Mesenchymal stem cell (in vitro differentiated cells and primary cell): ENCODE measurements at regions not wholly inside any gene's neighbourhood (a gene's known extent, or its start where the extent isn't known, plus 50 kb on each side); places are given as distances from the start of the nearest gene placed in this dataset.

Experiments used
- DNase-seq: peaks from one replicate; pipeline ENCODE4 v3.0.0-alpha.2; 2013
- H2AFZ ChIP-seq: one replicate; pipeline ENCODE4 v1.6.1; 2013; ENCODE audit warnings: low read depth, mild to moderate bottlenecking, control low read depth, inconsistent platforms, low read length, moderate library complexity
- H2AK5ac ChIP-seq: 2 replicates; pipeline ENCODE4 v1.6.1; 2013; ENCODE audit warnings: low read length, moderate library complexity, mild to moderate bottlenecking, inconsistent platforms; ENCODE audit not compliant: severe bottlenecking
- H2BK120ac ChIP-seq: one replicate; pipeline ENCODE4 v1.6.1; 2013; ENCODE audit warnings: low read depth, mild to moderate bottlenecking, inconsistent platforms, low read length, moderate library complexity
- H2BK12ac ChIP-seq, 2 experiments: one replicate each; pipeline ENCODE4 v1.6.1; 2013; ENCODE audit warnings: inconsistent platforms in 2 of 2, low read length in 2 of 2, mild to moderate bottlenecking in 2 of 2, moderate library complexity in 2 of 2, control low read depth in 1 of 2
- H2BK15ac ChIP-seq: one replicate; pipeline ENCODE4 v1.6.1; 2013; ENCODE audit warnings: mild to moderate bottlenecking, low read depth, inconsistent platforms; ENCODE audit not compliant: poor library complexity, severe bottlenecking
- H2BK5ac ChIP-seq: 2 replicates; pipeline ENCODE4 v1.6.1; 2013; ENCODE audit warnings: low read depth, mild to moderate bottlenecking, low read length, control low read depth, inconsistent platforms; ENCODE audit not compliant: poor library complexity, severe bottlenecking
- H3K14ac ChIP-seq, 2 experiments: one replicate each; pipeline ENCODE4 v1.6.1; 2013; ENCODE audit warnings: inconsistent platforms in 2 of 2, low read length in 2 of 2, control low read depth in 1 of 2, mild to moderate bottlenecking in 1 of 2, moderate library complexity in 1 of 2
- H3K18ac ChIP-seq, 2 experiments: one replicate each; pipeline ENCODE4 v1.6.1; 2013; ENCODE audit warnings: inconsistent platforms in 2 of 2, low read length in 2 of 2, control low read depth in 1 of 2, low read depth in 1 of 2, mild to moderate bottlenecking in 1 of 2
- H3K23ac ChIP-seq, 2 experiments: one replicate each; pipeline ENCODE4 v1.6.1; 2013; ENCODE audit warnings: inconsistent platforms in 2 of 2, low read length in 2 of 2, mild to moderate bottlenecking in 2 of 2, moderate library complexity in 2 of 2, control low read depth in 1 of 2
- H3K27ac ChIP-seq: 2 replicates; pipeline ENCODE4 v1.5.1; 2013; ENCODE audit warnings: mild to moderate bottlenecking, moderate library complexity, low read length, control low read depth, inconsistent platforms; ENCODE audit not compliant: poor library complexity, severe bottlenecking
- H3K27me3 ChIP-seq, 2 experiments: 2 replicates each; pipeline versions ENCODE4 v1.6.1 to v1.7.0; 2013; ENCODE audit warnings: low read length in 2 of 2, mild to moderate bottlenecking in 2 of 2, moderate library complexity in 2 of 2, control low read depth in 1 of 2, inconsistent platforms in 1 of 2; ENCODE audit not compliant: control insufficient read depth in 1 of 2, insufficient read depth in 1 of 2
- H3K36me3 ChIP-seq, 2 experiments: 2 replicates each; pipeline versions ENCODE4 v1.6.1 to v1.7.0; 2013; ENCODE audit warnings: low read length in 2 of 2, control low read depth in 1 of 2, inconsistent platforms in 1 of 2, low read depth in 1 of 2, mild to moderate bottlenecking in 1 of 2; ENCODE audit not compliant: insufficient read depth in 2 of 2, control insufficient read depth in 1 of 2
- H3K4ac ChIP-seq, 2 experiments: one replicate each; pipeline ENCODE4 v1.6.1; 2013; ENCODE audit warnings: inconsistent platforms in 2 of 2, low read length in 2 of 2, mild to moderate bottlenecking in 2 of 2, moderate library complexity in 2 of 2, control low read depth in 1 of 2, low read depth in 1 of 2
- H3K4me1 ChIP-seq: 2 replicates; pipeline ENCODE4 v1.6.1; 2013; ENCODE audit warnings: low read depth, low read length, control low read depth; ENCODE audit not compliant: control insufficient read depth, insufficient read depth
- H3K4me2 ChIP-seq: 2 replicates; pipeline ENCODE4 v1.6.1; 2013; ENCODE audit warnings: low read length, mild to moderate bottlenecking, inconsistent platforms; ENCODE audit not compliant: poor library complexity, severe bottlenecking
- H3K4me3 ChIP-seq, 2 experiments: 2 replicates each; pipeline versions ENCODE4 v1.5.1 to v1.7.0; 2013; ENCODE audit warnings: low read length in 2 of 2, mild to moderate bottlenecking in 2 of 2, control low read depth in 1 of 2, low read depth in 1 of 2; ENCODE audit not compliant: insufficient read depth in 1 of 2
- H3K79me1 ChIP-seq: replicated peaks from 2 replicates; pipeline ENCODE4 v1.6.1; 2013; ENCODE audit warnings: mild to moderate bottlenecking, control low read depth, low read length, inconsistent platforms; ENCODE audit not compliant: poor library complexity, severe bottlenecking
- H3K9ac ChIP-seq: 2 replicates; pipeline ENCODE4 v1.7.0; 2013; ENCODE audit warnings: mild to moderate bottlenecking, low read length, moderate library complexity
- H3K9me3 ChIP-seq: 2 replicates; pipeline ENCODE4 v1.7.0; 2013; ENCODE audit warnings: mild to moderate bottlenecking, low read length; ENCODE audit not compliant: control insufficient read depth
- H4K8ac ChIP-seq: one replicate; pipeline ENCODE4 v1.6.1; 2013; ENCODE audit warnings: inconsistent platforms, mild to moderate bottlenecking, low read length, moderate library complexity
- H4K91ac ChIP-seq: one replicate; pipeline ENCODE4 v1.6.1; 2013; ENCODE audit warnings: mild to moderate bottlenecking, low read length, inconsistent platforms
- WGBS: methylation state at CpG from one replicate; pipeline ENCODE4 v1.1.7; 2013; ENCODE audit warnings: mixed read lengths; 5-methylcytosine and 5-hydroxymethylcytosine counted together

- Histone ChIP-seq H3K4me3 (peak overlapping the region in 1 of 2 experiments; percentile 45), H3K9me3 (no peaks in the 10 kb centered on the region), H3K18ac (no peak overlapping the region), H3K4me2 (no peak overlapping the region), H3K27ac (no peak overlapping the region), H2AK5ac (no peak overlapping the region), H3K4ac (no peak overlapping the region), H4K91ac (no peak overlapping the region), H3K27me3 (peaks cover 46 to 58% of the 10 kb centered on the region in 2 experiments), H3K14ac (no peak overlapping the region), H4K8ac (no peak overlapping the region), H3K23ac (no peak overlapping the region), H3K4me1 (no peaks in the 10 kb centered on the region), H2BK15ac (no peak overlapping the region), H3K36me3 (no peaks in the 10 kb centered on the region), H3K79me1 (no peaks in the 10 kb centered on the region), H3K9ac (no peak overlapping the region), H2BK120ac (no peak overlapping the region), H2BK12ac (no peak overlapping the region), H2AFZ (no peak overlapping the region), H2BK5ac (no peak overlapping the region)
- DNase-seq = no peak
- 86% methylated on average over 7 of the region's 7 CpGs for whole genome bisulfite sequencing
These were observed 62.3 kb upstream of the KLHL29 start for GRCh38 chr2:23322567-23323197.

GRCh38 chr2:23323198-23323916 is 61.6 kb upstream of the KLHL29 start:
- Histone ChIP-seq H2BK5ac (no peak overlapping the region), H3K9me3 (no peaks in the 10 kb centered on the region), H2AK5ac (no peak overlapping the region), H3K79me1 (no peaks in the 10 kb centered on the region), H3K18ac (no peak overlapping the region), H2BK120ac (no peak overlapping the region), H3K27ac (no peak overlapping the region), H3K4me1 (no peaks in the 10 kb centered on the region), H3K27me3 (peaks cover 51 to 65% of the 10 kb centered on the region in 2 experiments), H2AFZ (no peak overlapping the region), H2BK12ac (no peak overlapping the region), H3K4me2 (no peak overlapping the region), H3K23ac (no peak overlapping the region), H4K91ac (no peak overlapping the region), H4K8ac (no peak overlapping the region), H3K4me3 (peak overlapping the region in 1 of 2 experiments; percentile 45), H2BK15ac (no peak overlapping the region), H3K36me3 (no peaks in the 10 kb centered on the region), H3K14ac (no peak overlapping the region), H3K4ac (no peak overlapping the region), H3K9ac (no peak overlapping the region)
- DNase-seq = no peak
- WGBS = 90% methylated on average over 19 of the region's 19 CpGs

DNA sequence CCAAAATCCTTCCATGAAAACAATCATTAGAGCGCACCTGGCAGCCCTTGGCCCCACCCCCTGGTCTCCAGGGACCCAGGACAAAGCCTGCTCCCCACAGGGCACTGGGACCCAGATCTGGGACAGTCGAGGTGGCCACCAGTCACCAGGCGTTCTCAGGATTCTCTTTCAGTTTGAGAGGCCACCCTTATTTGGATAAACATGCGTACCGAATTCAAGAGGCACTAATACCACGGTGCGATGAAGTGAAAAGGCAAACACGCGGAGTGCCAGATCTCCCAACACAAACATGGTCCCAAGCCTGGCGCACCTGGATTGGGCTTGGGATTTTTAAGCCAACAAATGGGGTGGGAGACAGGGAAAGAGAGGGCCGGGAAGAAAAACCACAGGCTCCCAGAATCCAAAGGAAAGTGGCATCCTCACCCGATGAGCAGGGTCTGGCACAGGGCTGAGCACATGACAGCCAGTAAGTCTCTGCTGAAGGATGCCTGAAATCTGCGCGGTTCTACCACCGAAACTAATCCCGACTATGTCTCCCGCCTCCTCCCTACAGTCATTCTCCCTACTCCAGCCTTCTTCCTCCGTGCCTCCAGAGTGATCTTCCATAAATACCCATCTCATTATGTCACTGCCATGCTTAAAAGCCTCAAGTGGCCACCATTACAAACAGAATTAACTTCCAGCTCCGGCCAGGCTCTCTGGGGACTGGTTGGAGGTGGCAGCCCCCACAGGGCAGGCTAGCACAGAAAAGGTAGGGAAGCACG is 60.9 kb upstream of the KLHL29 start:
- no peak overlapping the region for H3K4me2 ChIP-seq
- no peak overlapping the region for H3K23ac ChIP-seq
- H3K79me1 ChIP-seq = no peaks in the 10 kb centered on the region
- no peak overlapping the region for H2BK5ac ChIP-seq
- H3K36me3 ChIP-seq = no peaks in the 10 kb centered on the region
- H4K91ac ChIP-seq = no peak overlapping the region
- H2BK15ac ChIP-seq = no peak overlapping the region
- DNase-seq = no peak
- H3K4me3 ChIP-seq = no peak overlapping the region
- WGBS = 83% methylated on average over 18 of the region's 20 CpGs
- no peak overlapping the region for H2BK120ac ChIP-seq
- H3K4ac ChIP-seq = no peak overlapping the region
- no peaks in the 10 kb centered on the region for H3K4me1 ChIP-seq
- H2AFZ ChIP-seq = no peak overlapping the region
- peaks cover 57 to 70% of the 10 kb centered on the region in 2 experiments for H3K27me3 ChIP-seq
- no peak overlapping the region for H3K27ac ChIP-seq
- no peaks in the 10 kb centered on the region for H3K9me3 ChIP-seq
- H2AK5ac ChIP-seq = no peak overlapping the region
- H2BK12ac ChIP-seq = no peak overlapping the region
- no peak overlapping the region for H3K9ac ChIP-seq
- H3K18ac ChIP-seq = no peak overlapping the region
- H3K14ac ChIP-seq = no peak overlapping the region
- no peak overlapping the region for H4K8ac ChIP-seq

GRCh38 chr2:23326330-23326729 is 58.6 kb upstream of the KLHL29 start:
- Histone ChIP-seq H3K9me3 (no peaks in the 10 kb centered on the region), H3K18ac (no peak overlapping the region), H2BK5ac (no peak overlapping the region), H3K4me3 (no peak overlapping the region), H3K4ac (no peak overlapping the region), H4K8ac (no peak overlapping the region), H3K9ac (no peak overlapping the region), H2AK5ac (no peak overlapping the region), H3K14ac (no peak overlapping the region), H2BK12ac (no peak overlapping the region), H3K79me1 (no peaks in the 10 kb centered on the region), H3K27me3 (peaks cover 56 to 85% of the 10 kb centered on the region in 2 experiments), H3K27ac (no peak overlapping the region), H3K4me1 (no peaks in the 10 kb centered on the region), H2AFZ (no peak overlapping the region), H2BK120ac (no peak overlapping the region), H2BK15ac (no peak overlapping the region), H4K91ac (no peak overlapping the region), H3K4me2 (no peak overlapping the region), H3K23ac (no peak overlapping the region), H3K36me3 (no peaks in the 10 kb centered on the region)
- DNase-seq = no peak
- WGBS = 87% methylated on average over 4 of the region's 4 CpGs
